GF-D8 (cell line): ENCODE measurements at regions not wholly inside any gene's neighbourhood (a gene's known extent, or its start where the extent isn't known, plus 50 kb on each side); places are given as distances from the start of the nearest gene placed in this dataset.
"Not testable (repeated sequence)": the region's sequence is repeated elsewhere in the genome, so short reads cannot be mapped to it uniquely, and the experiment has no call there.

ENCODE experiments used
- DNase-seq: peaks from one replicate; lab custom pipeline; 2025; lab: John Stamatoyannopoulos, UW

DNA sequence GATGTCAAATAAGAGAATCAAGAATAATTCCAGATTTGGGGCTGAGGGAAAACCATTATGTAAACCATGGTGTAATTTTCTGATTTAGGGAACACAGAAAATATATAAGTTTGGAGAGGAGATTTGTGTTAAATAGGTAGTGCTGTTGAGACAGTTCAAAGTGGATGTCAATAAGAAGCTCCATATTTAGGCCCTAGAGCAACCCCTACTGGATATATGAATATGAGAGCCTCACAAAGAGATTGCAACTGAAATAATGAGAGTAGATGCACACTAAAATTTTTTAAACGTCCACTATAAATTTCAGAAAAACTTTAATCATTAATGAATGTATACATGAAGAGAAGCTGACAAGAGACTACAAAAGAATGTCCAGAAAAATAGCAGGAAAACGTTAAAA lies 1447.8 kb upstream of the PRMT6 start:
- no peak for DNase-seq

DNA sequence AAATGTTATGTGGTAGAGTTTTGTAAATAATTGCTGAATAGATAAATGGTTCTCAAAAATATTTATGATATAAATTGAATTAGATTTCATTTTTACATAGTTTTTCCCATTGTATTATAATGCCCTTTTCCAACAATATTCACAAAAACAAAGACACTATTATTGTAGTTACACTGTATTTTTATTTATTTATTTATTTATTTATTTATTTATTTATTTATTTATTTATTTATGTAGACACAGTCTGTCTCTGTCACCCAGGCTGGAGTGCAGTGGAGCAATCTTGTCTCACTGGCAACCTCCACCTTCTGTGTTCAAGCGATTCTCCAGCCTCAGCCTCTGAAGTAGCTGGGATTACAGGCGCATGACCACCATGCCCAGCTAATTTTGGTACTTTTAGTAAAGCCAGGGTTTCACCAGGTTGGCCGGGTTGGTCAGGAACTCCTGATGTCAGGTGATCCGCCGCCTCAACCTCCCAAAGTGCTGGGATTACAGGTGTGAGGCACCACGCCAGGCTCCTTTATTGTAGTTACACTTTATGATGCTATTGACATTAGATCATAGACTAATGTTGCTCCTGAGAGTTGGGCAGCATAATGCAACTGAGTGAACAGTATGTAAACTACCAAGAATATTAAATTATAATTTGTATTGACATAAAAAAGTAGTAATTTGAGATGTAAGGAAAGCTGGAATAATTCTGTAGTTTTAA lies 1430.0 kb upstream of the PRMT6 start:
- no peak for DNase-seq

DNA sequence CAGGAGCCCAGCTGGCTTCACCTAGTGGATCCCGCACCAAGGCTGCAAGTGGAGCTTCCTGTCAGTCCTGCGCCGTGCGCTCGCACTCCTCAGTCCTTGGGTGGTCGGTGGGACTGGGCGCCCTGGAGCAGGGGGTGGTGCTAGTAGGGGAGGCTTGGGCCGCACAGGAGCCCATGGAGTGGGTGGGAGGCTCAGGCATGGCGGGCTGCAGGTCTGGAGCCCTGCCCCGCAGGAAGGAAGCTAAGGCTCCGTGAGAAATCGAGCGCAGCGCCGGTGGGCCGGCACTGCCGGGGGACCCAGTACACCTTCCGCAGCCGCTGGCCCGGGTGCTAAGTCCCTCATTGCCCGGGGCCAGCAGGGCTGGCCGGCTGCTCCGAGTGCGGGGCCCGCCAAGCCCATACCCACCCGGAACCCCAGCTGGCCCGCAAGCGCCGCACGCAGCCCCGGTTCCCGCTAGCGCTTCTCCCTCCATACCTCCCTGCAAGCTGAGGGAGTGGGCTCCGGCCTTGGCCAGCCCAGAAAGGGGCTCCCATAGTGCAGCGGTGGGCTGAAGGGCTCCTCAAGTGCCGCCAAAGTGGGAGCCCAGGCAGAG lies 1425.2 kb upstream of the PRMT6 start:
- DNase-seq, result not testable (repeated sequence)

DNA sequence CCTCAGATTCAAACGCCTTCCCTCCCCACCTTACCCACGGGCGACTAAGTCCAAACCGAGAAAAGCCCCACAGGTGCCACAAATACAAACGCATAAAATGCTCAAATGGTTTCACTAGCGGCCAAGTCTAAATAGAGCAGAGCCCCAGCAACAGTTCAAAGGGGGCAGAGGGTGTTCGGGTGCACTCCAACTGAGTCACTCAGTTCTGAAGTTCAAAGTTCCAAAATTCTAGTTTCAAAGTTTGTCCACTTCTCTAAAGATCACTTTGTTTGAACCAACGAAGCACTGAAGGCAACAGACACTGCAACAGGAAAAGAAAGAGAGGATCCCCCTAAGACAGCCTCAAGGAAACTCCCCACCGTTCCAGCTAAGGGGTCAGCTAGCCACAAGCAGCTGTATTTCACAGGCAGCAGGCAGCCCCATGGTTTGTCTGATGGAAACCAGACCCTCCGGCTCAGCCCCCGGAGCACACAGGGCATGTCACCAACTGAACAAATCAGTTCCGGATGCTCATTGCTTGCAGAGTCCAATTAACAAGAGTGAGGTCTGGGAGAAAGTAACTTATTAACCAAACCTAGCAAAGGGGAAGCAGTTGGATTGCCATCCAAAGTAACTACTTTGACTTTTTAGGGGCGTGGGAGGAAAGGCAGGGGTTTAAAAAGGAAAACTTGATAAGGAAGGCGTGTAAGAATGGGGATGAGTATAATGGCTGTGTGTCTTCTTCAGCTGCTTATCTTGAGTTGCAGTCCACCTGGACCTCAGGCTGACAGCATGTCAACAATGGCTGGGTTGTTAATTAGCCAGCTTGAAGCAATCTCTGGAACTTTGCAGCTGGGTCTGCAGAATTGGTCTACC lies 1423.9 kb upstream of the PRMT6 start:
- DNase-seq, result no peak

DNA sequence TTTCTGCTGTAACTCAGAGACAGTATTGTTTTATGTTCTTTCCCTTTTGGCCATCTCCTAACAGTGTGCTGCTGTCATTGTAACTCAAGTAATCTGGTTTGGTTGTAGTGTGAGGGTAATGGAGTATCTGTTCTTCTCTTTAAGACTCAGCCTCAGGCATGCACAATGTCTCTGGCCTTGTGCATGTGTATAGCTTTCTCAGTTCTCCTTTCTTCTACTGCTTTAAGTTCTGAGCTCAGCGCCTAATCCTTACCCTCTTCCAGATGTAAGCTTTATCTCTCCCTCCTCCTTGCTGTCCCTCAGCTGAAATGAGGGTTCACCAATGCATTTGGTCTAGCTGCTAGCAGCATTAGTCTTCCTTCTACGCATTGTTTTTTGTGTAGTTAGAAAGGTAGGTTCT lies 1420.4 kb upstream of the PRMT6 start:
- no peak for DNase-seq

DNA sequence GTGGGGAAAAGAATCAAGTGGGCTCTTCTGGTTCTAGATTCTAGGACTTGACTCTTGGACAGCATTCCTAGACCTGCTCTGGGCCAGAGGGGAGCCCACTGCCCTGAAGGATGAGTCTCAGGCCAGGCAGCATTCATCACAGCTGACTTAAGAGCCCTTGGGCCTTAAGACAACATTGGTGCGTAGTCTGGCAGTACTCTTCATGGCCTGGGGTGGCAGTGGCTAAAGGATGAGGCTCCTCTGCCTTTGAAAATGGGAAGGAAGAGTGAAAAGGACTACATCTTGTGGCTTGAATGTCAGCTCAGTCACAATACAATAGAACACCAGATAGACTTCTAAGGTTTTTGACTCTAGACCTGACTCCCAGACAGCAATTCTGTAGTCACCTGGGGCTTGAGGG lies 1415.1 kb upstream of the PRMT6 start:
- DNase-seq, result no peak

DNA sequence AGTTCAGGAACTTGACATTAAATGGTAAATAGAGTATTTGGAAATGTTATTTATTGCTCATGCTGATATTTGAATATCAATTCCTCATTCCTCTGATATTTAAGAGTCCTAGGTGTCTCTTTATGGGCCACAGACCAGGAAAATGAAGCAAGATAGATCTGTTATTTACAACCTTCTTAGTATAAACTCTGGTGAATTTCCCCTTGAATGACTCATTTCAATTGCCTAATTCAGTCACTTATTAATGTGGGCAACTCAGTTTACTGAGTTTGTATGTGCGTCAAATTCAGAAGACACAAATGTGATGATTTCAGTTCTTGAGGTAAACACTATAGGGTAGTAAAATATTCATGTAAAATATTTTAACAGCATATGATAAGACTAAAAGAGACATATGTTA lies 1404.4 kb upstream of the PRMT6 start:
- no peak for DNase-seq

DNA sequence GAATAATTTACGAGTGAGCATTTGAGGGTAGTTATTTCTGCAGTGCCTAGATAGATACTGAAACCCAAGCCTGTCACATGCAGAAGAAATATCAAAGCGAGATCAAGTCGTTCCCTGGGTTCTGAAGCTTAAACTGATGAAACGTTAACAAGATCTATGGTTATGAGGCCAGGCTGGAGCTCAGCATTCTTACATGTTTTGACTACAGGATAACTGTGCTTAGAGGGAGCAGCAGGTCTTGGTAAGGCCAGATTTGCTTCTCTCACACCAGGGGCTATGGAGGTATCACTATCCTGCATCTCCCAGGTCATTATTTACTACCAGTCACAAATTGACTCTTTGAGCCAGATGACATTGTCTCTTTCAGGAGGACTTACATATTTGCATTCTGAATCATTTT lies 1401.4 kb upstream of the PRMT6 start:
- DNase-seq, result no peak

DNA sequence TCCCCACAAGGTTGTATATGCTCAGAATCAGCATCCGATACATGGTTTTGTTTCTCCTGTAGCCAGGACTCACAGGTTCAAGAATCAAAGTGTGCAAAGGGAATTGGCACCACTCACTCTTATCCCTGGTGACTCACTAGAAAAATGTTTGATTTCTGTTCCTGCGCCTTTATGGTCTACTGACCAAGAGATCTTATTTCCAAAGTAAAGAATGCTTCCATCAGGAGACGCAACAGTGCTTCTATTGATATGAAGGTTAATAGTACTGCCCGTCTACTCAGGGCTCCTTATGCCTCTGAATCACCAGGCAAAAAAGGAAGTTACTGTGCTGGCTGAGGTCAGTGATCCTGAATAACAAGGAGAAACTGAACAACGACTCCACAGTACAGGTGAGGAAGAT lies 1392.0 kb upstream of the PRMT6 start:
- DNase-seq, result no peak

DNA sequence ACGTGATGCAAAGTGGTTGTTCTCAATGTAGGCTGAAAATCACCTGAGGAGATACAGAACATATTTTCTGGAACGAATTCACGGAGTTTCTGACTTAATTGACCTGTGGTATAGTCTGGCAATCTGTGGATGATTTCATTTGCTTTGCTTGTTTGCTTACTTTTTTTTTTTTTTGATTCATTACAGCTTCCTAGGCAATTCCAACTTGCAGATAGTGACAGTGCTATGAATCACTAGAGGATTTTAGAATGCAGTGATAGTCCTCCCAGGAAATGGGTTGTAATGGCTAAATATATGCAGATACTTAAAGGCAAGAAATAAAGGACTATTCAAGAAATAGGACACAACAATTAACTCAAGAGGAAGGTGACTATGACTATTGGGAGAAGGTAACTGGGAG lies 1378.1 kb upstream of the PRMT6 start:
- no peak for DNase-seq

DNA sequence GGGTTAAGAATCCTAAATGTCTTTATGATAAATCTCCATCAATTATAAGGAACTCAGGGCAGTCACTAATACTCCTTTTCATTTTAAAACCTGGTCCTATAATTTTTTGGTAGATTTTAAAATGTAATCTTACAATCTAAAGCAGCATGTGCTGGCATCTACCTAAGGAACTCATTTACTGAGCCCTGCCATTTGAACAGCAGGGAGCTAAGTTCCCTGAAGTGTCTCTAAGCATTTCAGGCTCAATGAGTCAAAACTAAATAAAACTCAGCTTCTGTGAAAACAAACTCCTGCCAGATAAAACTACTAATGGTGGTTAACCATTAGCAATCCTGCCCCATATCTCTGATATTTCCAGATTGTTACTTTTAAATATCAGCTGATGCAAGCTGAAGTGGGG lies 1371.8 kb upstream of the PRMT6 start:
- DNase-seq, result no peak

DNA sequence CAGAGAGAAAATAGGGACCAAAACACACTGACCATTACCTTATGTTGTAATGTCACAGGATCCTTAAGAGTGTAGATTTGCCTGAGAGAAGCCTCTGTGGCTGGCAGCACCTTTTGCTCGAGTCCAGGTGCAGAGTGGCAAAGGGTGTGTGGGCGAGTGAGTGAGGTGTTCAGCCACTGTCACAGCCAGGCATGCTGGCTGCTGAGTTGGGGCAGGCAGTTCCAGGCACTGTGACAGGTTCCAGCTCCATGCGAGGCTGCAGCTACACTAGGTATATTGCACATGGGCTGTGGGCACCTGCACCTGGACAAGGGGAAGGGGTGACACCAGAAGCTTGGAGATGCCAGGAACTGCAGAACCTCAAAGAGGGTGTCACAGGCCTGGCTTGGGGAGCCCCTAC lies 1370.4 kb upstream of the PRMT6 start:
- no peak for DNase-seq

DNA sequence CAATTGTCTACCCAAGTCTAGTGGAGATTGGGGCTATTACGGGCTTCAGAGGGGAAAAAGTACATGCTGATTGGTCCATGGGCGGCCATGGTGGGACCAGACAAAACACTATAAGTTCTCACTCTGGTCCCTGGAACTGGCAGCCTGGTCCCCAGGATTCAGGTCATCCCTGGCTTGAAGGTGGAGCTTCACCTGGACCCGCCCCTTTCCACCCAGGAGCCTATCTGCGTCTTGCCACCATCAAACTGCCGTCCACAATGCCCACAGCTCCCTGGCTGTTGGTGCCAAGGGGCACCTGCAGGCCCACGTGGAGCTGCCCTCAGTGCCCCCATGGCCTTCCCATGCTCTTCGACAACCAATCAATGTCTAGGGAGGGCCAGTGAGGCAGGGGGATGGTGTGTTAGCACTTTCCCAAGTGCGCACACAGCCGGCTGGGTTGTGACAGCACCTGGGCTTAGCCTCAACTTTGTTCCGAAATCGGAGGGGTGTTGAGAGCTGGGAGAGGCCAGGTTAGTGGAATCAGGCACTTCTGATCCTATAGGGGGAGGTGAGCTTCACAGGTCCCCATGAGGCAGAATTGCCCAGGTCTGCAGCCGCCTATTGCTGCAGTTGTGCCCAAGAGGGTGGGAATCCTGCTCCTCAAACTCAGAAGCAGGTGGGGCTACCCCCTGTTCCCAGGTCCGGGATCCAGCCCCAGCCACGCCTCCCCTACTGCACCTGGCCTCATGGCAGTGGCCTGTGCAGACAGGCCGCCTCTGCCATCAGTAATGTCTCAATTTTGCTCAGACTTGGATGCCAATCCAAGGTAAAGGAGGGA lies 1369.4 kb upstream of the PRMT6 start:
- DNase-seq, result no peak

DNA sequence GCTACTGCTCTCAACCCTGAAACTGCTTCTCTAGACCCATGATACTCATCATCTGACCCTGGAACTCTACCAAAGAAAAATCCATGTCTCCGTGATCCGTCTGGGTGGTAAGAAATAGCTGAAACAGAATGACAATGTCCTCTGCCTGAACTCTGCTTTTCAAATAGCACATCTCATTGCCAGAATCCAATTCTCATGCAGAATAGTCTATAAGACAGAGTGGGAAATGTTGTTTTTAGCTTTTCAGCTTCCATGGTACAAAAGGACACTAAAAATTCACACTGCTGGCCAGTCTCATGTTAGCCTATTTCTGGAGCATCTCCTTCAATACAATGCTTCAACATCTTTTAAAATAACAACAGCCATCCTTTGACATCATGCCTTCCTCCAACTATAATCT lies 1355.8 kb upstream of the PRMT6 start:
- no peak for DNase-seq

DNA sequence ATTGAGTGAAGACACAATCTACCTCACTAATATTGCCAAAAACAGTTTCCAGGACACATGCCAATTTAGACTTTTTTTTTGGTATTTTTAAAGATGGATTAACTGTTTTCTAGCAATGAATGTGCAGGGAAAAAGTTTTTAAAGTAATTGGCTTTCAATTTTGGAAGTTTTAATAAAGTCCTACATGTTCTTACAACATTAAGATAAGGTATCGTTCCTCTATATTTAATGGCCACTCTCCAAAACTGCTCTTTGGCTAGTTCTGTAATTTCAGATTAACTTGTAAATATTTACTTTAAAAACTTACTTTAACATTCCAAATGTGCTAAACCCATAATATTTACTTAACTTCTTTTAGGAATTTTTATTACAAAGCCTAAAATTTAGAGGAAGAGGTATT lies 1332.2 kb upstream of the PRMT6 start:
- DNase-seq, result no peak

DNA sequence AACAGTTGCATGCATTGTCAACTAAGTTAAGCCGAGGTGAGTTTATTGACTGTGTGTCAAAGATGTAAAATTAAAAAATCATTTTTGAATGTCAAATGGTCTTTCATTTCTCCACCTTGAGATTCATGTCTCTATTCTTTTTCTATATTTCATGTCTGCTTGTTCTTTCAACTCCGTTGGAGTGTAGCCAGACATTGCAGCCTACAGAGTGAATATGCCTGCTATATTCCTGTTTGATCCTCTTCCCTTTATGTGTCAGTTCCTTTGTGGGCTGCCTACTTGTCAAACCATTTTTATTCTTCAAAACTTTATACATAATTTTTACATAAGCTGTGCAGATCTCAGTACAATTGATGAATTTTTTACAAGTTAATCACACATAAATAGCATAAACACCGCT lies 1325.8 kb upstream of the PRMT6 start:
- DNase-seq, result no peak

DNA sequence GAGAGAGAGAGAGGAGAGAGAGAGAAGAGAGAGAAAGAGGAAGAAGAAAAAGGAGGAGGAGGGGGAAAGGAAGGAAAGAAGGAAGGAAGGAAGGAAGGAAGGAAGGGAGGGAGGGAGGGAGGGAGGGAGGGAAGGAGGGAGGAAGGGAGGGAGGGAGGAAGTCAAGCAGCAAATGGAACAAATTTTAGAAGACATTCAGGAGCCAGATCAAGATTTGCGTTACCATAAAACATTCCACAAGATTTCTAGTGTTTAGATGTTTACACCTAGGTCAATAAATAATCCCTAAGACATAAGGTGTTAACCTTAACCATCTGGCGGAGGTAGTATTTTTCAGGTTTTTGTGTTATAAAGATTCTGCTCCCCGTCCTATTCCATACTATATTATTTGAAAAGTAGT lies 1320.1 kb upstream of the PRMT6 start:
- no peak for DNase-seq

DNA sequence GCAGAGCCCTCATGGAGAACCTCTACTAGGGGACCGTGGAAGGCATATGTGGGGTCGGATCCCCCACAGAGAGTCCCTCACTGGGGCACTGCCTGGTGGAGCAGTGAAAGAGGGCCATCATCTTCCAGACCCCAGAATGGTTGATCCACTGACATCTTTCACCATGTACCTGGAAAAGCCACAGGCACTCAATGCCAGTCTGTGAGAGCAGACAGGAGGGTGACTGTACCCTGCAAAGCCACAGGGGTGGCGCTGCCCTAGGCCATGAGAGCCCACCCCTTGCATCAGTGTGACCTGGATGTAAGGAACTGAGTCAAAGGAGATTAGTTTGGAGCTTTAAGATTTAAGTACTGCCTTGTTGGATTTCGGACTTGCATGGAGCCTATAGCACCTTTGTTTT lies 1276.7 kb upstream of the PRMT6 start:
- DNase-seq, result no peak

DNA sequence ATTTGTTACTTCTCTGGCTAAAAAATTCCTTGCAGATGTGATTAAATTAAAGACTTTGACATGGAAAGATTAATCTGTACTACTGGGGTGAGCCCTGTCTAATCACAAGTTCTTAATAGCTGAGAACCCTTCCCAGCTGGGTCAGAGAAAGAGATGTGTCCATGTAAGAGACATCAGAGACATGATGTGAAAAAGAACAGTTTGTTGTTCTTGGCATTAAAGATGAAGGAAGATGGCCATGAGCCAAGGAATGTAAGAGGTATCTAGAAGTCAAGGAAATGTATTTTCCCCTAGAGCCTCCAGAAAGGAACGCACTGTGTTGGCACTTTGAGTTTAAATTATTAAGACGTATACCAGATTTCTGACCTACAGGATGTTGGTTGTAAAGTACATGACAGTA lies 1271.5 kb upstream of the PRMT6 start:
- no peak for DNase-seq

DNA sequence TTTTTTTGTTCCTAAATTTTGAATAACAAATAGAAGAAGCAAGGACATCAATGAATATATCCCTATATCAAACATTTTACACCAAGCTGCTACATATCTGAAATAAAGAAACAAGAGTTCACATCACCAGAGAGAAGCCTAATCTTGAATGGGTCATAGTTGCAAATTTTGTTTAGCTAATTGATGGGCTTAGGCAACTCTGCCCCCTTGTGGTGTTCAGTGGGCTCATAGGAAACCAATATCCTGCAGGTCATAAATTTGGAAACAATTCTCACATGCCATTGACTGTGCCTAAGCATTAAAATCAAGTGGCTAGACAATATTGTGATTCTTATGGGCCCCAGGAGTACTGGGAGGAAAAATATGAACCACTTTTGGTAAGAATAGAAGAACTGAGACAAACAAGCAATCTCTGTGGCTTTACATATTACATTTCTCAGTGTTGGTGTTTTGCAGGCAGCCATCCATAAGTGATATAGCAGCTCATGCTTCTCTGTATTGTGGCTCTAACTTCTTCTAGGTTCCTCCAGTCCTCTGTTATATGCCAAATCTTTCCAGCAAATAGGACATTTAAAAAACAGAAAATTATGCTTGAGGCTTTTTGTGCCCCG lies 1262.8 kb upstream of the PRMT6 start:
- DNase-seq, result no peak

DNA sequence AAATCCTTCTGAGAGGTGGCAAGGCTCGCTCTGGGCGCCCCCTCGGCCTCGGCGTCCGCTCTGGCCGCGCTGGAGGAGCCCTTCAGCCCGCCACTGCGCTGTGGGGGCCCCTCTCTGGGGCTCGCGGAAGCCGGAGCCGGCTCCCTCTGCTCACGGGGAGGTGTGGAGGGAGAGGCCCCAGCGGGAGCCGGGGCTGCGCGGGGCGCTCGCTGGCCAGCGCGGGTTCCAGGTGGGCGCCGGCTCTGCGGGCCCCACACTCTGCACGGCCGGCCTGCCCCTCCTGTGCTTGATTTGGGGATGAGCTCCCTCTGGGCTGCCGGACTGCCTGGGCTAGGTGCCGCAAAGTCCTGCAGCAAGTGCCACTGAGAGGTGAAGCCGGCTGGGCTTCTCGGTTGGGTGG lies 1260.7 kb upstream of the PRMT6 start:
- DNase-seq, result no peak

DNA sequence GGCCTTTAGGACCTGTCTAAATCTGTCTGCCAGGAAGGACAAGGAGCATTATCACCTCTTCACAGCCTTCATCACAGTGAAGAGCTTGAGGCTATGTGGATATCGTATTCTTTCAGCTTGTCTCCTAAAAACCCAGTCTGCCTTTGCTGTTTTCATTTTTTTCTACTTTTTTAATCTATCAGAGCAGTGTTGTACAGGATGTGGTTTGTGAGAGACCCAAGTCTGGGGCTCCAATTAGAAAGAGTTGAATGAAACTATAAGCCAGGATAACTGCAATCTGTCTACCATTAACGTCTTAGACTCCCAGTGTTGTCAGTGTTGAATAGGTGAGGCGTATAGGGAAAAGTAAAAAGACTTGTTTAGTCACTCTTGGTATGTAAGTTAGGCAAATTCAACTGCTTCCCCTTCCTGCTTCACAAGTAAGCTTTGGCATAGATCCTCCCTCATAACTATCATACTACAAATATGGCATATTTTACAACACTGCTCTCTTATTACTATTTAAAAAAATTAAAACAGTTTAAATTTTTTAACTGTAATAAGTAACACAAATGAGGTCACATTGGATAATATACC lies 1225.8 kb upstream of the PRMT6 start:
- no peak for DNase-seq
